Astrocyte of the cerebellum (primary cell): ENCODE measurements at regions not wholly inside any gene's neighbourhood (a gene's known extent, or its start where the extent isn't known, plus 50 kb on each side); places are given as distances from the start of the nearest gene placed in this dataset.

Experiments used
- DNase-seq: peaks from one replicate; pipeline ENCODE4 v3.0.0-alpha.2; 2011; ENCODE audit warnings: low read depth
- H3K4me3 ChIP-seq: 2 replicates; pipeline ENCODE4 v1.5.1; 2011; ENCODE audit warnings: mild to moderate bottlenecking, low read depth, low read length, moderate library complexity
- CTCF ChIP-seq: IDR thresholded peaks from 2 replicates; pipeline ENCODE4 v1.5.1; 2012; ENCODE audit warnings: low read length, low read depth, moderate library complexity, mild to moderate bottlenecking; ENCODE audit errors: missing control alignments
- in situ Hi-C: cut with HindIII; loops from 2 replicates; pipeline ENCODE4 v1.10.0; 2017; ENCODE audit warnings: low sequenced_read_pairs

- DNase-seq = no peak
- no peak overlapping the region for H3K4me3 ChIP-seq
- in situ Hi-C loops = no loop called here
- TF ChIP-seq CTCF = no peak
These were observed 274.1 kb upstream of the SMIM30 start for GRCh38 chr7:113392421-113392820.

- no peak for DNase-seq
- H3K4me3 ChIP-seq = no peak overlapping the region
- in situ Hi-C loops = no loop called here
- TF ChIP-seq CTCF = no peak
These were observed 270.8 kb upstream of the SMIM30 start for GRCh38 chr7:113389112-113389646.

DNA sequence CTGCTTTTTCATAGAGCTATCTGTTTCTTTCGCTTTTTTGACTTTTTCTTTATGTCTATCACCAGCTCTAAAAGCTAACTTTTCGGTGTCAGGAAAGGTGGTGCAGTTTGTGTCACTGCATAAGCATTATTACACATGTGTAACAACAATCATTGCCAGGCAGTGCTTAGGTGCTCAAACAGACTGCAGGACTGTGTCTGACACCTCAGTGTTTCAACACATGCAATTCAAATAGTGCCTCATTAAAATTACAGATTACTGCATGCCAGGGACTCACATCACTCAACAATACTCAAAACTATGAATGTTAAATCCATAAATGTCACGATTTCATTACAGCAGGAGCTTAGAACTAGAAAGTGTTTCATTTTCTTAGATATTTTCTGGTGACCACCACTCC is 265.3 kb upstream of the SMIM30 start:
- TF ChIP-seq CTCF = no peak
- in situ Hi-C loops = no loop called here

DNA sequence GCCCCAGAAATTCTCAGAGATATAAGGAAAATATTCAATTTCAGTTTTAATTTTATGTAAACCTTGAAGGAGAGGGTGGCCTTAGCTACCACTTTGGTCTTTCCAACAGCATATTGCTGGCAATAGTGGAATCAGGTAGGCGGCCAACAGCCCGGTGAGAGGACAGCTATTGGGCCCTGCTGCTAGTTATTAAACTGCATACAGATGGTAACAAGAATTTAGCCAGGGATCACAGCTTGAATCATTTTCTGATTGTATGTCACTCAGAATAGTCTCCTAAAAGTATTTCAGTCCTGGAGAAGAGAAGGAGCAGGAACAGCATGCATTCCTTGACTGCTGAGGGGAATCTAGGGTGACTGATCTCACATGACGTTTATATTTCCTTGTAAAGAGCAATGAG is 261.4 kb upstream of the SMIM30 start:
- TF ChIP-seq CTCF = no peak
- in situ Hi-C loops = no loop called here
- no peak for DNase-seq
- no peak overlapping the region for H3K4me3 ChIP-seq

More for the DNA sequence above, 265.3 kb upstream of the SMIM30 start:
- H3K4me3 ChIP-seq = no peak overlapping the region
- no peak for DNase-seq

- no peak overlapping the region for H3K4me3 ChIP-seq
- TF ChIP-seq CTCF = no peak
- in situ Hi-C loops = no loop called here
- no peak for DNase-seq
These were observed 256.6 kb upstream of the SMIM30 start for GRCh38 chr7:113374955-113375354.

DNA sequence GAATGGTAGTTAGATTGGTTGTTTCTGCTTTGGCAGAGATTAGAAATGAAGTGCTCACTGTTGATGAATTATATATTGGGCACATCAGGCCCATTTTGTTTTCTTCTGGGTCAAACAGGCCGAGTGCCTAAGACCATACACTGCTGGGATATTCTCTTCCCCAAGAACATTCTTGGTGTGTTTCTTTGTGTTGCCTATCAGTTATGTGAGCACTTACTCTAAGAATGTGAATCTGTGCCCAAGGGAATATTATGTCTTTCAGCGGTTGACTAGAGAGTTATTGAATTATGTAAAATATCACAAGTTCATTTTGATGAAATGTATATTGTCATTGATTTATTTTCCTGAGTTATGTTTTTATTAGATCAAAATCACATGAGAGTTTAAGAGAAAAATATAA is 255.5 kb upstream of the SMIM30 start:
- TF ChIP-seq CTCF = no peak
- DNase-seq = no peak
- no peak overlapping the region for H3K4me3 ChIP-seq
- in situ Hi-C loops = no loop called here

- peak; percentile 71 for DNase-seq
- H3K4me3 ChIP-seq = no peak overlapping the region
- in situ Hi-C loops = no loop called here
- TF ChIP-seq CTCF = no peak
These were observed 253.2 kb upstream of the SMIM30 start for GRCh38 chr7:113371416-113372043.
